GM21367 (cell line): ENCODE measurements at regions not wholly inside any gene's neighbourhood (a gene's known extent, or its start where the extent isn't known, plus 50 kb on each side); places are given as distances from the start of the nearest gene placed in this dataset.
"Not testable (repeated sequence)": the region's sequence is repeated elsewhere in the genome, so short reads cannot be mapped to it uniquely, and the experiment has no call there.

Experiments used
- ATAC-seq: cut with Tn5 transposase; IDR thresholded peaks from one replicate; pipeline ENCODE4 v1.9.1; 2021; ENCODE audit not compliant: unreplicated experiment

- ATAC-seq: not testable (repeated sequence)
These were observed 190.7 kb upstream of the VIPR2 start for GRCh38 chr7:159335181-159335926.

GRCh38 chr7:159332854-159333479 lies 188.3 kb upstream of the VIPR2 start:
- ATAC-seq: not testable (repeated sequence)

GRCh38 chr7:159331462-159331861 lies 186.8 kb upstream of the VIPR2 start:
- no peak for ATAC-seq

GRCh38 chr7:159329818-159330378 lies 185.2 kb upstream of the VIPR2 start:
- ATAC-seq: no peak

- no peak for ATAC-seq
These were observed 183.4 kb upstream of the VIPR2 start for GRCh38 chr7:159328096-159328495.

- no peak for ATAC-seq
These were observed 178.7 kb upstream of the VIPR2 start for GRCh38 chr7:159323359-159323758.

GRCh38 chr7:159321278-159321677 lies 176.6 kb upstream of the VIPR2 start:
- ATAC-seq: no peak

GRCh38 chr7:159318682-159319351 lies 174.2 kb upstream of the VIPR2 start:
- ATAC-seq: no peak

GRCh38 chr7:159317294-159317693 lies 172.6 kb upstream of the VIPR2 start:
- no peak for ATAC-seq

- ATAC-seq: no peak
These were observed 166.5 kb upstream of the VIPR2 start for GRCh38 chr7:159311172-159311494.

- no peak for ATAC-seq
These were observed 165.9 kb upstream of the VIPR2 start for GRCh38 chr7:159310457-159311171.

- not testable (repeated sequence) for ATAC-seq
These were observed 164.5 kb upstream of the VIPR2 start for GRCh38 chr7:159309214-159309613.

- no peak for ATAC-seq
These were observed 161.3 kb upstream of the VIPR2 start for GRCh38 chr7:159306012-159306411.

GRCh38 chr7:159305185-159305584 lies 160.5 kb upstream of the VIPR2 start:
- not testable (repeated sequence) for ATAC-seq

GRCh38 chr7:159303510-159303909 lies 158.8 kb upstream of the VIPR2 start:
- ATAC-seq: not testable (repeated sequence)

GRCh38 chr7:159296093-159296681 lies 151.5 kb upstream of the VIPR2 start:
- ATAC-seq: no peak

- ATAC-seq: not testable (repeated sequence)
These were observed 141.8 kb upstream of the VIPR2 start for GRCh38 chr7:159286487-159286886.

- ATAC-seq: no peak
These were observed 136.9 kb upstream of the VIPR2 start for GRCh38 chr7:159281573-159281972.

GRCh38 chr7:159280008-159280407 lies 135.3 kb upstream of the VIPR2 start:
- no peak for ATAC-seq

GRCh38 chr7:159272739-159273138 lies 128.1 kb upstream of the VIPR2 start:
- ATAC-seq: no peak

- no peak for ATAC-seq
These were observed 127.1 kb upstream of the VIPR2 start for GRCh38 chr7:159271781-159272180.
